ENCODE measurements at regions not wholly inside any gene's neighbourhood (a gene's known extent, or its start where the extent isn't known, plus 50 kb on each side); places are given as distances from the start of the nearest gene placed in this dataset.

DNA sequence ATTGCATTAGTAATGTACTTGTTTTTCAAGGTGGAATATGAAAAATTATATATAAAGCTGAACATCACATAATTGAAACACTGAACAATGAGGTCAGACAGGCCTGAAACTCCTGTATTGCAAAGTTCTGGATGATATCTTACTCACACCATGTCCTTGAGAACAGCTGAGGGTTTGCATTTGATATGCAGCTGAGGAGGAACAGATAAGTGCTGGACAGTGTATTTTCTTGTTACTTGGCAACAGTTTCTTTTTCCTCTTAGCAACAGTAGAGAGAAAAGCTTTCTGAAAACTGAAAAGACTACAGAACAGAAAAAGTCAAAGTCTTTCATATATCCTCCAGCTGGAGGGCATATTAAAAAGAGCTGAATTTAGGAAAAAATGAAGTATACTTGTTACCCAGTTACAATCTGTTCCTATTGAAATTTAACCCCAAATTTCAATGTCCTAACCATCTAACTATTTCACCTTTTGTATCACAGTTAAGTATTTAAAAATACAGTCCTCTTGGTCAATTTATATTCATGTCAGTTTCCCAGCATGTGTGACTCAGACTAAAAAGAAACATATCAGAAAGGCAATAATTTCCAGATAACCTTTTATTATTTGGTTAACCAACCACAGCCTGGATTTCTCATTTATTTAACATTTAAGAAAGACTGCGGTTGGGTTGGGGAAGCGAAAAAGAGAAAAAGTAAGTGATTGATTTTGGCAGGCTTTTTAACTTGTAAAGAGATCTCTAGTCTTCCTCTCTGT is 733.0 kb upstream of the DPPA4 start:
- CTCF ChIA-PET (ENCODE audit: unreplicated experiment) = no interaction called here
- Histone ChIP-seq H3K4me3 (ENCODE audit: low read depth, low read length, poor library complexity, severe bottlenecking) (no peak overlapping the region), H3K9me2 (ENCODE audit: insufficient read depth, low read length) (no peaks in the 10 kb centered on the region), H2AFZ (ENCODE audit: low read length) (no peak overlapping the region), H3K4me1 (ENCODE audit: insufficient read depth, low read length, poor library complexity, severe bottlenecking) (no peaks in the 10 kb centered on the region), H3K4me2 (ENCODE audit: low read length) (no peak overlapping the region), H3K36me3 (ENCODE audit: insufficient read depth, low read length) (no peaks in the 10 kb centered on the region), H3K9me3 (ENCODE audit: low read length) (no peaks in the 10 kb centered on the region), H3K27ac (ENCODE audit: low read depth, low read length, poor library complexity, severe bottlenecking) (no peak overlapping the region), H4K20me1 (ENCODE audit: insufficient read depth, low read length) (no peaks in the 10 kb centered on the region), H3K79me2 (ENCODE audit: insufficient read depth, low read depth, low read length) (no peaks in the 10 kb centered on the region)
- TF ChIP-seq CTCF (conservative IDR thresholded peaks at IDR 0.05; ENCODE audit: low read length) = no peak
- no peak for TF ChIP-seq EZH2phosphoT487 (IDR thresholded peaks at IDR 0.05; ENCODE audit: borderline replicate concordance, low read depth, low read length)
- DNase-seq (ENCODE audit: low spot score) = no peak
- POLR2A ChIA-PET = no interaction called here
- no TSS peak for BruUV-seq (replicated peaks)
- intact Hi-C loops (cut with micrococcal nuclease; ENCODE audit: unreplicated experiment) = no loop called here

- DNase-seq (ENCODE audit: low spot score) = no peak
- H4K20me1 ChIP-seq (ENCODE audit: insufficient read depth, low read length) = no peaks in the 10 kb centered on the region
- H3K4me3 ChIP-seq (ENCODE audit: low read depth, low read length, poor library complexity, severe bottlenecking) = no peak overlapping the region
- H3K36me3 ChIP-seq (ENCODE audit: insufficient read depth, low read length) = no peaks in the 10 kb centered on the region
- no peaks in the 10 kb centered on the region for H3K9me2 ChIP-seq (ENCODE audit: insufficient read depth, low read length)
- no peaks in the 10 kb centered on the region for H3K4me1 ChIP-seq (ENCODE audit: insufficient read depth, low read length, poor library complexity, severe bottlenecking)
- no peaks in the 10 kb centered on the region for H3K79me2 ChIP-seq (ENCODE audit: insufficient read depth, low read depth, low read length)
- no peak overlapping the region for H3K4me2 ChIP-seq (ENCODE audit: low read length)
- CTCF ChIA-PET (ENCODE audit: unreplicated experiment) = no interaction called here
- H2AFZ ChIP-seq (ENCODE audit: low read length) = no peak overlapping the region
- POLR2A ChIA-PET = interaction anchor here (0.6 kb wide), 1 partner anchor 275 kb away, joined by 3 read pairs; no protein-coding TSS in a partner anchor
- no peak overlapping the region for H3K27ac ChIP-seq (ENCODE audit: low read depth, low read length, poor library complexity, severe bottlenecking)
- no peaks in the 10 kb centered on the region for H3K9me3 ChIP-seq (ENCODE audit: low read length)
- no TSS peak for BruUV-seq (replicated peaks)
- intact Hi-C loops (cut with micrococcal nuclease; ENCODE audit: unreplicated experiment) = no loop called here
- TF ChIP-seq EZH2phosphoT487 (IDR thresholded peaks at IDR 0.05; ENCODE audit: borderline replicate concordance, low read depth, low read length) (no peak), CTCF (conservative IDR thresholded peaks at IDR 0.05; ENCODE audit: low read length) (no peak)
Observed at GRCh38 chr3:110074095-110074494, 736.7 kb upstream of the DPPA4 start.

- Histone ChIP-seq H4K20me1 (ENCODE audit: insufficient read depth, low read length) (no peaks in the 10 kb centered on the region), H3K79me2 (ENCODE audit: insufficient read depth, low read depth, low read length) (no peaks in the 10 kb centered on the region), H3K9me2 (ENCODE audit: insufficient read depth, low read length) (no peaks in the 10 kb centered on the region), H3K27ac (ENCODE audit: low read depth, low read length, poor library complexity, severe bottlenecking) (no peak overlapping the region), H3K4me1 (ENCODE audit: insufficient read depth, low read length, poor library complexity, severe bottlenecking) (no peaks in the 10 kb centered on the region), H3K4me3 (ENCODE audit: low read depth, low read length, poor library complexity, severe bottlenecking) (no peak overlapping the region), H2AFZ (ENCODE audit: low read length) (no peak overlapping the region), H3K9me3 (ENCODE audit: low read length) (no peaks in the 10 kb centered on the region), H3K4me2 (ENCODE audit: low read length) (no peak overlapping the region), H3K36me3 (ENCODE audit: insufficient read depth, low read length) (no peaks in the 10 kb centered on the region)
- intact Hi-C loops (cut with micrococcal nuclease; ENCODE audit: unreplicated experiment) = no loop called here
- BruUV-seq (replicated peaks) = no TSS peak
- no peak for DNase-seq (ENCODE audit: low spot score)
- TF ChIP-seq CTCF (conservative IDR thresholded peaks at IDR 0.05; ENCODE audit: low read length) = no peak
- no peak for TF ChIP-seq EZH2phosphoT487 (IDR thresholded peaks at IDR 0.05; ENCODE audit: borderline replicate concordance, low read depth, low read length)
- POLR2A ChIA-PET = no interaction called here
- CTCF ChIA-PET (ENCODE audit: unreplicated experiment) = no interaction called here
Observed at GRCh38 chr3:110077093-110077492, 739.7 kb upstream of the DPPA4 start.
